Esophagus mucosa (tissue), 1 donor: ENCODE measurements at regions not wholly inside any gene's neighbourhood (a gene's known extent, or its start where the extent isn't known, plus 50 kb on each side); places are given as distances from the start of the nearest gene placed in this dataset.

Experiments used
- ATAC-seq: fragments of 200-7000 bp; cut with Tn5 transposase; one replicate; pipeline ENCODE4 v1.9.1; 2020
- donor health status: DM: yes; HTN: yes; CAD: no.

DNA sequence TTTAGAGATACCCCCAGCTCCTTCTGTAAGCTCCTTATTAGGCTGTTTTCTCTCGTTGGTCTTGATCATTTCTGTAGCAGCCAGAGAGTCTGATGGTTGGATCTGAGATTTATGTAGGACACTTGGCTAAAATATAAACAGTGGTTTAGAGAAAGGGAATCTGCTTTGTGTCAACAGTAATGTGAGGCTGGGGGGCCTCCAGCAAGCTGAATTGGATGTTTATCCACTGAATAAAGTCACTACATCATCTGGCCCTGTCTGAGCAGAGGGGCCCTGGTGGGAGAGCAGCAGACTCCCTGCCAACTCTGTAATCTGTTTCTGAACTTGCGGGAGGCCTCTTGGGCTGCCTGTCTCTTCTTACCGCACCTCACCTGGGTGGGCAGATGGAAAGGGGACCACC, 328.5 kb upstream of the PLET1 start:
- no peak for ATAC-seq

DNA sequence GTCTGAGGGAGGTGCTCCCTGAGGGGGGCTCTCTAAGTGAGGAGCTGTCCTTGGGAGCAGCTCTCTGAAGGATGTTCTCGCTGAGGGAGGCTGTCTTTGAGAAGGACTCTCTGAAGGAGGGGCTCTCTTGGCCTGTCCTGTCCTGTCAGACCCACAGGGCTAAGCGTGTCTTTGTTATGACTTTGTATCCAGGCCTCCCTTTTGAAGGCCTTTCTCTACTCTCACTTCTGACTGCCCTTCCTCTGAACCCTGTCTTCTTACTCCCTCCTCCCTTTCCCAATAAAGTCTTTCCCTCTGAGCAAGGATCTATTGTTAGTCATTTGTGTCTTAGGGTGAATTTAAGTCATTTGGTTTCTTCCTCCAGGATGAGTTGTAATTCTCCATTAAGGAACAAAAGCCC, 330.1 kb upstream of the PLET1 start:
- no peak for ATAC-seq

DNA sequence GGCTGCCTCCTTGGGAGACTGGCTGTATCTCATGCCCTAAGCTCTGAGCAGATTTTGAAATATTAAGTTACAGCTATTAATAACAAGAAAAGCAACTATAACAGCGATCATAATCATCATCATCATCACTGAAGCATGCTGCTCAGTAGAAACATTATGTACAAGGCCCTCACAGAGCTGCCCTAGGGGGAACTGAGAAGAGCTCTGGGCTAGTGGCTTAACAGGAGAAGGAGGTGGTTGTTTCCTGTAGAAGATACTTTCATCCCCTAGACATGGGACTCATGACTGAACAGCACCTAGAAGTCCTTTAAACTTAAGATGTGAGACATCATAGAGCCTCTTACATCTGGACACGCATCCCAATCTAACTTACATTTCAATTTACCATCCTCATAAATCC, 332.8 kb upstream of the PLET1 start:
- no peak for ATAC-seq

DNA sequence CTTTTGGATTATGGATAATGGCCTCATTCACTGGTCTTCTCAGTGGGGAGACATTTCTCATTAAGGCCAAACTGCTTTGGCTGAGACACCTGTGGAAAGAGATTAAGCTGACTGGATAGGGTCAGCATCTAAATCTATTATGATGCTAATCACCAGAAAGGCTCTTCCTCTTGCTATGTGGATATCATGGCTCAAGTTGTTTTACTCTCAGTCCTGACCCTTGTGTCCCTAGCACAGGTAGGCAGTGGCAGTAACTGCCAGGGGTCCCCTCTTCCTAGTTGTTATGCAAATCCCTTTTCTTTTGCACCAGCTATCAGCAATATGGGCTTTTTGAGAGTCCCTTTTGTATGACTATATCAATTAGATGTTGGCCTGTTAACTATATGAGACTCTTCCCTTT, 335.7 kb upstream of the PLET1 start:
- no peak for ATAC-seq

DNA sequence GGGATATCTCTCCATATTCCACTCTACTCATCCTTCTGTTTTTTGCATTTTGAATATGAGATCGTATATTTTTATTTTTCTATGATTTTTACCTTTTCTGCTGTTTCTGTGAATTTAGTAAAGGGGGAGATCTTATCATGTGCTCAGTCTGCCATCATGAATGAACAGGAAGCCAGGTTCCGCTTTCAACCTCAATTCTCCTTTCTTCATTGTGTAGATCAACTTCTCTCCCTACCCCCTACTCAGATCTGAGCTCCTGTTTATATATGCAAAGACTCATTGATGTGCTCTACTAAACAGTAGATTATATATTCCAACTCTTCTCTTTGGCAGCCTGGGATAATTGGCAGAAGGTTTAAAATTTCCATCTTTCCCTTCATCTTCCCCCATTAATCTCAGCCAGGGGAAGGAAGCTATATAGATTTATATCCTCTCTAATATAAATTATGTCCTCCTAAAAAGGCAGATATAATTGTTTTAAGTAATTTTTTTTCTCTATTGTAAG, 336.7 kb upstream of the PLET1 start:
- ATAC-seq, result no peak

DNA sequence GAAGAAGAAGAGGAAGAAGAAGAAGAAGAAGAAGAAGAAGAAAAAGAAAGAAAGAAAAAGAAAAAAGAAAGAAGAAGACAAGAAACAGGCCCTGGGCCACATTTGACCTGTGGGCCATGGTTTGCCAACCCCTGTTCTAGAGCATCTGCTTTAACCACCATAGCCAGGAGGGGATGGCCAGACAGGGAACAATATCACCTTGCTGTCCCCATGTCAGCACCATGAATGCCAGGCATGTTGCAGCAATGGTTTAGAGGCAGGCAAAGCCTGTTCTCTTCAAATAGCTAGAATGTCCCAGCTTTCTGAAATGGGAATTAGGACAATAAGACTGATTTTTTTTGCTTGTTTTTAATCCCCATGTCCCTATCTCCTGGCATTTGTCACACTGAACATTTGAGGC, 338.6 kb upstream of the PLET1 start:
- no peak for ATAC-seq

DNA sequence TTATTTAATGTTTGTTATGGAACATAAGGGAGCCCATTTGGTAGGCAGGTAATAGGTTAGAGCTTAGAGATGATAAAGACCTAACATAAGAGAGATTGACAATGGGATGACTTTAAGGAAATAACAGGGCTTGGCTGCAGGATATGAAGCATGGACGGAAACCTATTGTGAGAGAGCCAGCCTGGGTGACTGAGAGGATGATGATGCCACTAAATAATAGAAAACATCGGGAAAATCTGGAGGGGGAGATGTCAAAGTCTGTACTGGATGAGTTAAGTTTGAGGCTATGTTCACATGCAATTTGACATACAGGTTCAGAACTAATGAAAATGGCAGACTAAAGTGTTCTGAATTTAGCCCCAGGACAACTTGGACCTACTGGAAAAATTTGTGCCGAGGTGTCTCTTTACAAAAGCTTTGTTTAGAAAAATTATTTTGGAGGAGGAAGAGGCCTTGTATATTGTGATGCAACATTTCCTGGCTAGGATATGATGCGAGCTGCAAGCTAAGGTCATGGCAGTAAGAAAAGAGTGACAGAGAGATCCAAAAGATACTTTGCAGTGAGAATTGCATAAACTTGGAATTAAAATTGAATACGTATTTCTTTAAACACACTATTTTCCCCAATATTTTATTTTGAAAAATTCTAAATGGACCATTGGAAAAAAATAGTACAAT, 339.3 kb upstream of the PLET1 start:
- no peak for ATAC-seq

DNA sequence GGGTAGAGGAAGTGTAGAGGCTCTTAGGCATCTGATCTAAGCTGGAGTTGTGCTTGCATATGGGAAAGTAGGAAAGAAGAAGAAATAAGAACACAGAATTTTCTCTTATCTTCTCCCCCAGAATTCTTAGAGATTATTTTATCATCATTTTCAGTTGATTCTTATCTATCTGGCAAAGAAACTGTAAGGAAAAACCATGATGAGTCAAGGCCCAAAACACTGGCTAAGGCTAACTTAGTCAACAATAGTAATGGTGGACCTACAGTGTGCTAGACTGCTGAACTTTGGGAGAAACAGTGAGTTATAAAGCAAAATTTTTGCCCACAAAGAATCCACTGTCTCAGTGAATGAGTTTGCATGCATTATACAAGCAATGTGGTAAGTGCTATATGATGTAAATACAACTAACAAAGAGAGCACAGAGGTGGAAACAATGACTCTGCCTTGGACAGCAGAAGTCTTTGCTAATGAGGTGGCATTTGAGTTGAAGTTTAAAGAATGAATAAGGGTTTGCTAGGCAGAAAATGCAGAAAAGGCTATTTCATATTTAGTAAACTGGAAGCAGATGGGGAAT, 344.5 kb upstream of the PLET1 start:
- ATAC-seq, result no peak

DNA sequence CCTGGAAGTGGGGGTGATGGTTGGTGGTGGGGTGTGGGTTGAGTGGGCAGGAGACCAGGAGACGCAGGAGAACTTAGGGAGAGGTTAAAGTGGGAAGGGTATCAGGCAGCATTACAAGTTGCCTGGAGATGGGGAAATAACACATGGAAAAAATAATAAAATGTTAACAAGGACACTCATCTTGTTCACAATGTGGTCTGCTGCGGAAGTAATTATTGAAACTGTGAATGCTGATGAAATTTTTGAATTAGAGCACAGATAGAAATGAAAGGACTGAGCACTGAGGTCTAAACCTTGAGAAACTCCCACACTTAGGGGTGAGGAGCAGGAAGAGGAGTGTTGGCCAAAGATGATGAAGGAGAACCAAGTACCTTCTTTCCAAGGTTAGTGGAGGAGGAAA, 346.0 kb upstream of the PLET1 start:
- ATAC-seq, result no peak

DNA sequence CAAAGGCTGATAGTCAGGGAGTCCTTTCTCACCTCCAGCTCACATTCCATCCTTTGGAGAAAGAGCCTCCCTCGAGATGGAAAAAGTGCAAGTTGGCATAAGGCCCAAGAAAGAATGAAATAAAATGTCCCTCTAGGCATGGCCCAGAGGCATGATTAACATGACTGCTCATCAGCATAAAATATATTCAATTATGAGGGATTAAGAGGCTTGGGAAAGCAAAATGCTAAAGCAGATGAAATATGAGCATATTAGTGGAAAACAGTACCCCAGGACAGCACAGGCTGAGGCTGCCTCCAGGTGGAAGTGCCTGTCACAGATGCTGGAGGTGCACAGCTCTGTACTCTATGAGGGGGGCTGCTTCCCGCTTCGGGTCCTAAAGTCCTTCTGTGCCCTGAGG, 347.8 kb upstream of the PLET1 start:
- ATAC-seq, result no peak

DNA sequence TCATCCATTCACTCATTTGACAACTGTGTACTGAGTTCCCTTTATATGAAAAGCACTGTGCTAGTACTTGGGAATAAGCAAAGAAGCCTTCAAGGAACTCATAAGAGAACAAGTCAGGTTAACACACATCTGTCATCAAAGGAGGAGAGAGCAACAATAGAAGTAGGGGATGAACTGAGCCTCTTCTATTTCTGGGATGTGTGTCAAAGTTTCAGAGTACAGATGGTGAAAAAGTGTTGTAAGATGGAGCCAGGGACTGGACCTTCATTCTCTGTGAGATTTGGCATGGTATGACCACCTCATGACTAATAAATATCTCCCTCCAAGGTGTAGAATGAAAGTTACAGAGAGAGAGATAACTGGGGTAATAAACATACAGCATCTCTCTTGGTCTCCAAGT, 349.8 kb upstream of the PLET1 start:
- ATAC-seq, result no peak

DNA sequence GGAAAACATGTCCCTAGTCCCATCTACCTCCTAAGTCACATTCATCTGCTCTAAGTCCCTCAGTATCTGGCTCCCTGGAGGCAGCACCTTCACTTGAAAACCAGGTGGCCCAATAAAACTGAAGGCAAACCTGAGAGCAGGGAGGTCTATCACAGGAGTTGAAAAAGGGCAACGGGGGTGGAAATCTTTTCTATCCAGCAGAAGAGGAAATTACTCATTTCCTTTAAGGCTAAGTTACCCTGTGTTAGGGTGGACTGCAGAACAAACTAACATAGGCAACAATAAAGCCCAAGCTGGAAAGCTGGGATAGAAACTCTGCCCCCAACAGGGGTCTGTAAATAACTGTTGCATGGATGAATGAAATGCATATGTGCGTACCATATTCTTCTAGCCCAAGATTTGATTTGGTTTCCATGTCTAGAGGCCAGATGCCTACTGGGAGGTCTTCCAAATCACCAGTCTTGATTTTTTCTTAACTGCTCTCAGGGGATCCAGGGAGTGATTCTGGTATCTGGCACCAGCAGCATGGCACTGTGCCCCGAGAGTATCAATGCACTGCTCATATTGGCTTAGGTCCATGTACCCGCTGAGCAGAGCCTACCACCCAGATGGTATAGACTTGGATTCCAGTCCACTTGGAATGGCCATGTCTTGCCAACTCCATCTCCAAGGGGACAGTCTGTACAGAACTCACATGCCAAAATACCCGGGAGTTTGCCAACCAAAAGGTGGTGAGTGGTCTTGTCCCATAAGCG, 350.0 kb upstream of the NCAM1 start:
- ATAC-seq, result no peak

DNA sequence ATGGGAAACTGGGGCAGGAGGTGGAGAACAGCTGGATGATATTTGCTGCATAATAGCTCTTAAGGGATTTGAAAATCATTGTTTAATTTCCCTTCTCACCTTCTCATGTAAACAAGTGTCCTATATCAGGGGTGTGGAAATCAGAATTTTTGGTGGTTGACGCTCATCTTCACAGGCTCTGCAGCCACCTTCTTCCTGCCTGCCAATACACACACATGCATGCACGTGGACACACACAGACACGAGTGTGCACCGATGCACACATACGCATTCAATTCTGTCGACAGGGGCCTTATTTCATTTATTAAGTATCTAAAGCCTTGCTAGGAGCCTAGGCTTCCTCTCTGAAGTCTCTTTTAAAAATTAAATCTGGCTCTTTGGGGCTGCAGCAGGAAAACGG, 349.4 kb upstream of the NCAM1 start:
- no peak for ATAC-seq

DNA sequence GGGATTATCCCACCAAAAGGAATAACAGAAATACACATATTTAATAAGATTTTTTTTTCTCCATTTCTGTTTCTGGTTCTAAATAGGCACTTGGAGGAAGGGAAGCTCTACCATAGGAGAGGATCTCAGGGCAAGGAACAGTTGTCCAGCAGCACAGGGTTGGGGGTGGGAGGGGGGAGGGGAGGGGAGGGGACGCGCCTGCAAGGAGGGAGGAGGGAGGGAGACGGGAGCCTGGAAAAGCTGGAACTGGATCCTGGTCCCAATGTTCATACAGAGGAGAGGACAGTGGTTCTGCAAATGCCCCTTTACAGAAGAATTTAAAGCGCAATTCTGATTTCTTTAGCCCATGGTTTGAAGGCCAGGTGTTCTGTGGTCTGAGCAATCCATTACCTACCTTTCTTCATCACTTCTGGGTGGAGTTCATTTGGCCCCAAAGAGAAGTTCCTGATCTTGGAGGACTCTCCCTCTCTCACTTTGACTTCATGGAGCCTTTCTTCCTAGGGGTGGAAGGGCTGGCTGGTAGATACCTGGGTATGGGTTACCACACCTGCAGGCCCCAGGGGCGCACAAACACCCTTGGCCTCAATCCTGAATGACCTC, 348.9 kb upstream of the NCAM1 start:
- ATAC-seq, result no peak

DNA sequence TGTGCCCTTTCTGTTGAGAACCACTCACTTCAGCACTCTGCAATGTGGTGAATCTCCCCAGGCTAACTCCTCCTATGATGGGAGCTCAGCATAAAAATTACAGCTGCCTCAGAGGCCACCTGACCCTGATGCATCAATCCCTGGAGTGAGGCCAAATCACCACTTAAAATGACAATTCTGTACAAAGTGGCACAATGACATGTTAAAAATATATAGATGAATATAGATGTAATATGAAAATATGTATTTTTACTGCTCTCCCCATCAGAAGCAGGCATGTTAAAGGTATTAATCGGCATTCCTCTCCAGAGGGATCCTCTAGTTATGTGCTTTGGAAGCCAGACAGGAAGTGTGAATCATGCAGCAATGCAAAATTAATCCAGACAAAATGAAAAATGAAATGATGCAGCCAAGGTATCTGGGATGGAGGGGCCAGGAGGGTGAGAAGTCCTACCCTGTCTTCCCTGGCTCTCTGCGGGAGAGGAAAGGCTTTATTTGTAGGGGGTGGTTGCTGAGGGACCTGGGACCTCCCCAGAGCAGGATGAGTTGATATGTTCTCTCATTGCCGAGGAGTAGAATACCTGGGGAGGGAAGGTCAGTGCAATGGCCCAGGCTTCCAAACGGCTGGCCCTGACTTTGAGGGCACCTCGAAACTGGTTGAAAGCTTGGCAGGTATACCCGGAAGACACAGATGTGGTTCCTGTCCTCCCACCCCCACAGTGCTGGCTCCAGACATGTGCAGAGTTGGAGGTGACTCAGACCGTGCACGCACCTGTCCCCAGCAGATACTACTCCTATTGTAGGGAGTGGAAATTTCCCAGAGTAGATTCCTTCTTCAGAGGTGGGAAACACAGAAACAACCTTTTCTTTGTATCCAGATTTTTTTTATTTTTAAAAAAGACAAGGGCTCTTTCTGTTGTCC, 347.9 kb upstream of the NCAM1 start:
- ATAC-seq, result peak; percentile 90

DNA sequence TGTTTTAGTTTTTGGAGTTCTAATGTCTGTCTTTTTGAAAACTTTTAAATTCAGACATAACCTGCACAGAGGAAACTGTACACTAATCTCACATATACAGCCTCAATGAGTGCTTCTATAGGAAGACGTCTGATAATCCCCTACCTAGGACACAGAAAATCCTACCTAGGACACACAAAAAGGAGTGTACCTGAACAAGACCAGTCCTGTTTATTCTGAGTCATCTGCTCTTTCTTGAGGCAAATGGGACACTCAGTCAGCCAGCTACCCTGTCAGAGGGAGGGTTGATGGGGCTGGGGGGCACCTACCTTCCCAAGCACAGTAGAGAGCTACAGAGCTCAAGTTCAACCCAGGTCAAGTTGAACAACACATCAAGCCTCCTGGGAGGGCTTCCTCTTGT, 346.6 kb upstream of the NCAM1 start:
- peak; percentile 76 for ATAC-seq

DNA sequence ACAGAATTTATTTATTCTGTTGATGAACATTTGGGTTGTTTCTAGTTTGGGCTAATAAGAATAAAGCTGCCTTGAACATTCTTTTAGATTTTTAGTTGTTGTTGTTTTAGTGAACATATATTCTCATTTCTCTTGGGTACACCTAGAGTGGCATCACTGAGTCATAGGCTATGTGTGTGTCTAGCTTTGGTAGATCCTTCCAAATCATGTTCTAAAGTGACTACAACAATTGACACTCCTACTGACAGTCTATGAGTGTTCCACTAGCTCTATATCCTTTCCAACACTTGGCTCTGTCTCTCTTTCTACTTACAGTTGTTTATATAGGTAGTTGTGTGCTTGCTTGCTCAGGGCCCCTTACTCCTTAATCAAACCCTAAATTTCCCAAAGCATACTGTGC, 346.0 kb upstream of the NCAM1 start:
- peak; percentile 80 for ATAC-seq

DNA sequence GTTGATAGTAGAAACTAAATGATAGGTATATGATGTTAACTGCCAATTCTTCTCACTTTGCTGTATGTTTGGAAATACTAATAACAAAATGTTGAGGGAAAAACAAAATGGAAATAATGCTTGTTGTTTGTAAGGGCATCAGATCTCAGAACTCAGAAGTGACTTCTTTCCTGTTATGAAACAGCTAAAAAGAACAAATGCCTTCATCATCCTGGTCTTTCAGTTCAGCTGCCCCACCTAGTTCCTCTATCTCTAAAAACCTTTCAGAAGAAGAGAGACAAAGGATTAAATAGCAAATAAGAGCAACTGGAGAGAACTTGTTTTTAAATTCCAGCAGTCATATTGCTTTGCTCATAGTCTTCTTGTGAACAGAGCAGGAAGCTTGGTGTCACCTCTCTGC, 345.3 kb upstream of the NCAM1 start:
- peak; percentile 24 for ATAC-seq

DNA sequence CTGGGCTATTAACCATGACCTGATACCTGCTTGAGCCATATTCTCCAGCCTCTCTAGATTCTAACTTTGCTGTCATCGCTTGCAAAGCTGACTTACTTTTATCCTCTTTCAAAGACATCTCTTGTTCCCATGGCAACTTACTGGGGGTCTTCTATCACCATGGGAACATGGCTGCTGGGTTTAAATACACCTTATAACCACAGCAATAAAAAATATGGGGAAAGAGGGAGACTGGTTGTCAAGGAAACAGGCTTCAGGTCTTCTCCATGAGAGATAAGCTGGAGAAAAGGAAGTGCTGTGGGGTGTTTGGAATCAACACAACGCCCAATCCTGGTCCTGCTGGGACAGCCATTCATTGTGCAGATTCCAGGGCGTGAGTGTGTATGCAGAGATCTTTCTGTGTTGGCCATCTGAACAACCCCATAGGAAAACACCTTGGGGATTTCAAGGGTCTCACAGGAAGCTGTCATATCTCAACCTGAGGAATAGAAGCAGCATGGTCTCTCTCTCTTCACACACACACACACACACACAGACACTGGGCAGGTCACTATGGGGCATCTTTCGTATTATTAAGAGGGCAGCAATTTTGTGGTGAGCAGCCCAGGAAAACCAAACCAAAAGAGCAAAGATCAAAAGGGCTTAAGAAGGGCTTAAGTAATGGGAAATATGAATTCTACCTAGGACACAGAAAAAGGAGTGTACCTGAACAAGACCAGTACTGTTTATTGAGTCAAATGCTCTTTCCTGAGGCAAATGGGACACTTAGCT, 344.7 kb upstream of the NCAM1 start:
- ATAC-seq, result no peak

DNA sequence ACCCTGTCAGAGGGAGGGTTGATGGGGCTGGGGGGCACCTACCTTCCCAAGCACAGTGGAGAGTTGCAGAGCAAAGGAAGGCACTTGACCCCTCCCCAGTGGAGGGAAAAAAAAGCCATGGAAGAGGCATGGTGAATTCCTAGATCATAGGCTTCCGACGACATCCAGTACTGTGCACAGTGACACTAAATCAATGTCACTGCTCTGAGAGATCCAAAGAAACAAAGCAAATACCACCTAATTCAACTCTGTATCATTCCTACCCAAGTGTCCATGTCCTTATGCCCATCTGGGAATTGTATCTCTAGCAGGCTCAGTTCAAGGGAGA, 344.2 kb upstream of the NCAM1 start:
- no peak for ATAC-seq

DNA sequence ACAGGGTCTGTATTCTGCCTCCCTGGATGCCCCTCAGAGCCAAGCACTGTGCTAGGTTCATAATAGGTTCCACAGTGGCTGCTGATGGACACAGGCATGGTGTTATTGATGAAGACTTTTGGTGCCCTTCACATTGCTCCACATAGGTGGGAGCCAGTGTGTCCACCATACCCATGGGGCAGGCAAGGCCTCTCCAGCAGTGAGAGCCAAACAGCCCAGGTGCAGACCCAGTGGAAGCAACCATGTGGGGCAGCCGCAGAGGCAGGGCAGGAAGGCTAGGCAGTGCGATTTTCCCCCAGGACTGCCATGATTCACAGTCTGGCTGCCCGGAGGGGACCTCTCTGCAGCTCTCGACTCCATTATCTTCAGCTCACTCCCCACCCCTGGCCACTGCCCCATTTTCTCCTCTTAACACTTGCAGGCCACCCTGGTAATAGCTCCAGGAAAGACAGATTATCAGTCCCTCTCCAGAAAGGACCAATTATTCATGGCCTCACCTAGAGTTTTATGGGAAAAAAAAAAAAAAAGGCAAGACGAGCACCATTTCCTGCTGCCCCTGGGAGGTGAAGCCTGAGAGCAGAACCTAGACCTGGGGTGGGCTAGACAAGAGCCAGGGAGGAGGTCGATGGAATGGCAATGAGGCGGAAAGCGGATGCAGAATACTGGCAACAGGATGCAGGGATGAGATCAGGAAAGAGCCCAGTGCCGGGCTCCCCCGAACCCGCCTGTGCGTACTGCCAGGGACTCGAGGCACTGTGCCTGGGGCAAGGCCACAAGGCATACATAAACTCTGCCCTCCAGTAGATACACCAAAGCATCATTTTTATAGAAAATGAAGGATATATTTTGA, 343.0 kb upstream of the NCAM1 start:
- ATAC-seq, result no peak
